Neural cell (in vitro differentiated cells): ENCODE measurements at regions not wholly inside any gene's neighbourhood (a gene's known extent, or its start where the extent isn't known, plus 50 kb on each side); places are given as distances from the start of the nearest gene placed in this dataset.

ENCODE experiments used
- H2AFZ ChIP-seq: fragments of 200-600, 300-800 bp; sonication (generic), shearing (Covaris generic); 2 replicates; pipeline ENCODE4 v1.6.0; 2014; ENCODE audit warnings: low read depth, mild to moderate bottlenecking, antibody characterized with exemption, low read length, moderate library complexity
- H3F3A ChIP-seq: fragments of 200-600 bp; shearing (Covaris generic); 2 replicates; pipeline ENCODE4 v1.6.1; 2016; ENCODE audit warnings: mild to moderate bottlenecking, moderate library complexity, mixed read lengths, antibody characterized with exemption, low read length; ENCODE audit not compliant: insufficient read depth, poor library complexity, severe bottlenecking
- H3K27ac ChIP-seq: fragments of 200-600, 300-800 bp; sonication (generic), shearing (Covaris generic); 2 replicates; pipeline ENCODE4 v1.5.1; 2014; ENCODE audit warnings: mild to moderate bottlenecking, low read length, moderate library complexity
- H3K27me3 ChIP-seq: fragments of 300-800, 200-600 bp; sonication (generic), shearing (Covaris generic); 2 replicates; pipeline ENCODE4 v1.6.0; 2014; ENCODE audit warnings: mild to moderate bottlenecking, low read depth, low read length, moderate library complexity; ENCODE audit not compliant: insufficient read depth
- H3K36me3 ChIP-seq: fragments of 300-800, 200-600 bp; sonication (generic), shearing (Covaris generic); 2 replicates; pipeline ENCODE4 v1.5.1; 2014; ENCODE audit warnings: mild to moderate bottlenecking, antibody characterized with exemption, low read length, moderate library complexity; ENCODE audit not compliant: insufficient read depth
- H3K4me2 ChIP-seq: fragments of 300-800, 200-600 bp; sonication (generic), shearing (Covaris generic); 2 replicates; pipeline ENCODE4 v1.6.0; 2014; ENCODE audit warnings: mild to moderate bottlenecking, low read length
- H3K4me3 ChIP-seq: fragments of 300-800, 200-600 bp; sonication (generic), shearing (Covaris generic); 2 replicates; pipeline ENCODE4 v1.5.1; 2014; ENCODE audit warnings: mild to moderate bottlenecking, low read length, moderate library complexity
- H3K79me2 ChIP-seq: fragments of 200-600 bp; shearing (Covaris generic); replicated peaks from 2 replicates; pipeline ENCODE4 v1.6.0; 2014; ENCODE audit warnings: mild to moderate bottlenecking, low read length, moderate library complexity; ENCODE audit not compliant: insufficient read depth
- H3K9ac ChIP-seq: fragments of 300-800, 200-600 bp; sonication (generic), shearing (Covaris generic); 2 replicates; pipeline ENCODE4 v1.6.1; 2016; ENCODE audit warnings: mild to moderate bottlenecking, low read length, mixed read lengths
- H3K9me2 ChIP-seq: fragments of 200-600 bp; shearing (Covaris generic); 2 replicates; pipeline ENCODE4 v1.6.1; 2016; ENCODE audit warnings: mild to moderate bottlenecking, low read length, mixed read lengths; ENCODE audit not compliant: insufficient read depth
- H3K9me3 ChIP-seq: fragments of 200-600, 300-800 bp; sonication (generic), shearing (Covaris generic); 2 replicates; pipeline ENCODE4 v1.6.1; 2016; ENCODE audit warnings: mild to moderate bottlenecking, mixed run types, low read length, moderate library complexity, mixed read lengths
- H4K20me1 ChIP-seq: fragments of 200-600 bp; shearing (Covaris generic); 2 replicates; pipeline ENCODE4 v1.6.1; 2016; ENCODE audit warnings: mild to moderate bottlenecking, mixed run types; ENCODE audit not compliant: insufficient read depth
- EP300 ChIP-seq: fragments of 450-650 bp; conservative IDR thresholded peaks from 2 replicates; pipeline ENCODE4 v1.6.1; 2014; ENCODE audit warnings: antibody characterized with exemption, mild to moderate bottlenecking, moderate library complexity; ENCODE audit not compliant: poor library complexity, severe bottlenecking
- EZH2 ChIP-seq: fragments of 200-600, 300-800 bp; shearing (Covaris generic), sonication (generic); IDR thresholded peaks from 2 replicates; pipeline ENCODE4 v1.6.1; 2014; ENCODE audit warnings: antibody characterized with exemption, low read length, borderline replicate concordance, mild to moderate bottlenecking; ENCODE audit not compliant: insufficient read depth, poor library complexity, severe bottlenecking
- POLR2AphosphoS5 ChIP-seq: IDR thresholded peaks from 2 replicates; pipeline ENCODE4 v1.6.1; 2012
- RAD21 ChIP-seq: fragments of 450-650 bp; conservative IDR thresholded peaks from 2 replicates; pipeline ENCODE4 v1.6.1; 2014; ENCODE audit warnings: antibody characterized with exemption, mild to moderate bottlenecking, moderate library complexity
- REST ChIP-seq: IDR thresholded peaks from 2 replicates; pipeline ENCODE4 v1.6.1; 2012; ENCODE audit warnings: borderline replicate concordance
- SMC3 ChIP-seq: fragments of 450-650 bp; conservative IDR thresholded peaks from 2 replicates; pipeline ENCODE4 v1.6.1; 2014; ENCODE audit warnings: antibody characterized with exemption, mild to moderate bottlenecking, moderate library complexity; ENCODE audit not compliant: poor library complexity
- TAF1 ChIP-seq: IDR thresholded peaks from 2 replicates; pipeline ENCODE4 v1.6.1; 2012; ENCODE audit warnings: low read depth
- TF ChIP-seq, protein P1 (sequence below): fragments of 450-650 bp; IDR thresholded peaks from 2 replicates; pipeline ENCODE4 v1.5.1; 2014; ENCODE audit warnings: antibody characterized with exemption, mild to moderate bottlenecking, moderate library complexity; ENCODE audit not compliant: poor library complexity, severe bottlenecking

- Histone ChIP-seq H3K4me3 (no peak overlapping the region), H3K79me2 (no peaks in the 10 kb centered on the region), H3K27me3 (no peaks in the 10 kb centered on the region), H3K9ac (no peak overlapping the region), H3K36me3 (no peaks in the 10 kb centered on the region), H3K9me3 (no peaks in the 10 kb centered on the region), H2AFZ (no peak overlapping the region), H3F3A (no peaks in the 10 kb centered on the region), H3K9me2 (no peaks in the 10 kb centered on the region), H3K27ac (no peak overlapping the region), H3K4me2 (no peak overlapping the region), H4K20me1 (no peaks in the 10 kb centered on the region)
- TF ChIP-seq RAD21: no peak
- TF ChIP-seq EP300: no peak
- TF ChIP-seq TAF1: no peak
- TF ChIP-seq POLR2AphosphoS5: no peak
- TF ChIP-seq EZH2: no peak
- no peak for TF ChIP-seq SMC3
These were observed 873.4 kb upstream of the LCORL start for GRCh38 chr4:18894928-18895327.

GRCh38 chr4:18882468-18882867 lies 860.9 kb upstream of the LCORL start:
- H3F3A ChIP-seq: no peaks in the 10 kb centered on the region
- no peaks in the 10 kb centered on the region for H3K9me3 ChIP-seq
- H3K9me2 ChIP-seq: no peaks in the 10 kb centered on the region
- H3K4me2 ChIP-seq: no peak overlapping the region
- H3K4me3 ChIP-seq: no peak overlapping the region
- H3K27me3 ChIP-seq: no peaks in the 10 kb centered on the region
- H4K20me1 ChIP-seq: no peaks in the 10 kb centered on the region
- H3K9ac ChIP-seq: no peak overlapping the region
- no peaks in the 10 kb centered on the region for H3K79me2 ChIP-seq
- H3K27ac ChIP-seq: no peak overlapping the region
- no peak overlapping the region for H2AFZ ChIP-seq
- no peaks in the 10 kb centered on the region for H3K36me3 ChIP-seq
- no peak for TF ChIP-seq RAD21

- Histone ChIP-seq H3K4me2 (no peak overlapping the region), H3K36me3 (no peaks in the 10 kb centered on the region), H4K20me1 (no peaks in the 10 kb centered on the region), H3K79me2 (no peaks in the 10 kb centered on the region), H3K4me3 (no peak overlapping the region), H3K27me3 (no peaks in the 10 kb centered on the region), H2AFZ (no peak overlapping the region), H3K9ac (no peak overlapping the region), H3K9me3 (no peaks in the 10 kb centered on the region), H3K27ac (no peak overlapping the region), H3K9me2 (no peaks in the 10 kb centered on the region), H3F3A (no peaks in the 10 kb centered on the region)
- TF ChIP-seq EP300: no peak
- no peak for TF ChIP-seq EZH2
- no peak for TF ChIP-seq RAD21
- TF ChIP-seq TAF1: no peak
- TF ChIP-seq REST: no peak
- TF ChIP-seq SMC3: no peak
- TF ChIP-seq, protein P1, sequence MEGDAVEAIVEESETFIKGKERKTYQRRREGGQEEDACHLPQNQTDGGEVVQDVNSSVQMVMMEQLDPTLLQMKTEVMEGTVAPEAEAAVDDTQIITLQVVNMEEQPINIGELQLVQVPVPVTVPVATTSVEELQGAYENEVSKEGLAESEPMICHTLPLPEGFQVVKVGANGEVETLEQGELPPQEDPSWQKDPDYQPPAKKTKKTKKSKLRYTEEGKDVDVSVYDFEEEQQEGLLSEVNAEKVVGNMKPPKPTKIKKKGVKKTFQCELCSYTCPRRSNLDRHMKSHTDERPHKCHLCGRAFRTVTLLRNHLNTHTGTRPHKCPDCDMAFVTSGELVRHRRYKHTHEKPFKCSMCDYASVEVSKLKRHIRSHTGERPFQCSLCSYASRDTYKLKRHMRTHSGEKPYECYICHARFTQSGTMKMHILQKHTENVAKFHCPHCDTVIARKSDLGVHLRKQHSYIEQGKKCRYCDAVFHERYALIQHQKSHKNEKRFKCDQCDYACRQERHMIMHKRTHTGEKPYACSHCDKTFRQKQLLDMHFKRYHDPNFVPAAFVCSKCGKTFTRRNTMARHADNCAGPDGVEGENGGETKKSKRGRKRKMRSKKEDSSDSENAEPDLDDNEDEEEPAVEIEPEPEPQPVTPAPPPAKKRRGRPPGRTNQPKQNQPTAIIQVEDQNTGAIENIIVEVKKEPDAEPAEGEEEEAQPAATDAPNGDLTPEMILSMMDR: no peak
These were observed 860.0 kb upstream of the LCORL start for GRCh38 chr4:18881556-18881955.
